A549 (cell line): ENCODE measurements at regions not wholly inside any gene's neighbourhood (a gene's known extent, or its start where the extent isn't known, plus 50 kb on each side); places are given as distances from the start of the nearest gene placed in this dataset.

Experiments
- ATAC-seq, 2 experiments: fragments of 200-7000 bp in 1 of 2; fragments of >200 bp in 1 of 2; cut with Nextera tagmentation in 1 of 2; cut with Tn5 transposase in 1 of 2; 3 replicates each; pipeline versions ENCODE4 v1.8.0 to v1.9.1; 2018 to 2020; ENCODE audit warnings: mild to moderate bottlenecking in 1 of 2, moderate library complexity in 1 of 2
- CTCF ChIA-PET: fragments of 300-600 bp; sonication (Branson Sonifier 250); formaldehyde crosslinking; extraction: SDS; loops from one replicate; lab custom pipeline; 2021; ENCODE audit warnings: antibody characterized with exemption, inconsistent platforms; lab: Yijun Ruan, JAX
- POLR2A ChIA-PET: fragments of 350-600 bp; formaldehyde crosslinking; extraction: SDS; loops from one replicate; lab custom pipeline; 2021; ENCODE audit warnings: antibody characterized with exemption, inconsistent platforms; lab: Yijun Ruan, JAX
- DNase-seq, 2 experiments: peaks; one replicate each; pipeline versions ENCODE4 v3.0.0 to v3.0.0-alpha.2; 2011 to 2016; ENCODE audit warnings: low read depth in 1 of 2, low spot score in 1 of 2
- FAIRE-seq: peaks from 2 replicates; lab custom pipeline; 2011; peaks lifted over from hg19 to GRCh38; lab: Jason Lieb, UNC
- H3K27ac ChIP-seq, 2 experiments: fragments of >200 bp; sonication (Bioruptor Twin); formaldehyde crosslinking; 3 replicates each; pipeline ENCODE4 v1.5.1; 2016 to 2017
- H3K4me1 ChIP-seq: fragments of >200 bp; sonication (Bioruptor Twin); formaldehyde crosslinking; 3 replicates; pipeline ENCODE4 v1.6.1; 2016
- H3K4me2 ChIP-seq: fragments of >200 bp; sonication (Bioruptor Twin); formaldehyde crosslinking; 3 replicates; pipeline ENCODE4 v1.6.1; 2016
- H3K4me3 ChIP-seq: fragments of >200 bp; sonication (Bioruptor Twin); formaldehyde crosslinking; 3 replicates; pipeline ENCODE4 v1.5.1; 2016
- H3K9me3 ChIP-seq: fragments of >200 bp; sonication (Bioruptor Twin); formaldehyde crosslinking; 3 replicates; pipeline ENCODE4 v1.6.1; 2016
- CEBPB ChIP-seq, 2 experiments: fragments of >200 bp in 1 of 2; sonication (Bioruptor Twin) in 1 of 2; formaldehyde crosslinking in 1 of 2; IDR thresholded peaks; 2 replicates each; pipeline ENCODE4 v1.6.1; 2012 to 2016
- CHD4 ChIP-seq: fragments of 200-600 bp; sonication (generic); IDR thresholded peaks from 2 replicates; pipeline ENCODE4 v1.6.1; 2016; ENCODE audit warnings: antibody characterized with exemption, mild to moderate bottlenecking, borderline replicate concordance
- EHMT2 ChIP-seq: fragments of 200-600 bp; sonication (generic); IDR thresholded peaks from 2 replicates; pipeline ENCODE4 v1.6.1; 2016; ENCODE audit warnings: antibody characterized with exemption, low read depth, mild to moderate bottlenecking, moderate library complexity
- ELK1 ChIP-seq: fragments of 150-350 bp; IDR thresholded peaks from 2 replicates; pipeline ENCODE4 v1.6.1; 2014; ENCODE audit warnings: low read depth, mild to moderate bottlenecking, low read length
- FOSB ChIP-seq: fragments of 250-450 bp; sonication (Bioruptor Pico); IDR thresholded peaks from 2 replicates; pipeline ENCODE4 v1.5.0; 2020; ENCODE audit warnings: mild to moderate bottlenecking, moderate library complexity
- FOXS1 ChIP-seq: fragments of 250-450 bp; sonication (Bioruptor Pico); IDR thresholded peaks from 2 replicates; pipeline ENCODE4 v1.5.0; 2020; ENCODE audit warnings: mild to moderate bottlenecking, moderate library complexity
- GATA3 ChIP-seq: IDR thresholded peaks from 2 replicates; pipeline ENCODE4 v1.6.1; 2012; ENCODE audit warnings: borderline replicate concordance
- HES2 ChIP-seq: fragments of >200 bp; sonication (Bioruptor Twin); formaldehyde crosslinking; IDR thresholded peaks from 2 replicates; pipeline ENCODE4 v1.6.1; 2016
- HMGXB4 ChIP-seq: fragments of 250-450 bp; sonication (Bioruptor Pico); IDR thresholded peaks from 2 replicates; pipeline ENCODE4 v1.5.0; 2021; ENCODE audit warnings: mild to moderate bottlenecking, moderate library complexity, borderline replicate concordance
- HOXA7 ChIP-seq: fragments of 250-450 bp; sonication (Bioruptor Pico); IDR thresholded peaks from 2 replicates; pipeline ENCODE4 v1.5.0; 2020; ENCODE audit warnings: mild to moderate bottlenecking, moderate library complexity
- KDM5A ChIP-seq: fragments of 200-600 bp; sonication (generic); IDR thresholded peaks from 2 replicates; pipeline ENCODE4 v1.6.1; 2016; ENCODE audit warnings: antibody characterized with exemption, mild to moderate bottlenecking
- PHF8 ChIP-seq: fragments of 200-600 bp; sonication (generic); IDR thresholded peaks from 2 replicates; pipeline ENCODE4 v1.6.1; 2016; ENCODE audit warnings: low read depth, mild to moderate bottlenecking, antibody characterized with exemption, moderate library complexity, borderline replicate concordance
- REST ChIP-seq: fragments of 200-600 bp; sonication (generic); IDR thresholded peaks from 2 replicates; pipeline ENCODE4 v1.6.1; 2016; ENCODE audit warnings: antibody characterized with exemption, mild to moderate bottlenecking, moderate library complexity
- TP53 ChIP-seq: fragments of 250-450 bp; sonication (Bioruptor Pico); IDR thresholded peaks from 2 replicates; pipeline ENCODE4 v1.5.0; 2021; ENCODE audit warnings: mild to moderate bottlenecking, moderate library complexity
- USF2 ChIP-seq: fragments of 450-650 bp; IDR thresholded peaks from 2 replicates; pipeline ENCODE4 v1.6.1; 2014; ENCODE audit warnings: antibody characterized with exemption
- ZC3H11A ChIP-seq: fragments of 450-650 bp; IDR thresholded peaks from 2 replicates; pipeline ENCODE4 v1.6.1; 2014; ENCODE audit warnings: antibody characterized with exemption, mild to moderate bottlenecking
- WGBS: methylation state at CpG from one replicate; pipeline ENCODE4 v1.1.6; 2017; ENCODE audit errors: missing lambda C conversion rate; 5-methylcytosine and 5-hydroxymethylcytosine counted together

GRCh38 chr16:22631264-22631663 is 120.6 kb downstream of the NPIPB5 start:
- no peak for TF ChIP-seq FOXS1 (CRISPR knock-in tag)
- TF ChIP-seq CEBPB (IDR thresholded peaks at IDR 0.05) = peak in 1 of 2 experiments; percentile 19; a peak in 1 of 4 replicates
- POLR2A ChIA-PET = no interaction called here
- FAIRE-seq = no peak
- no peak for DNase-seq
- no peak overlapping the region for H3K27ac ChIP-seq
- no peaks in the 10 kb centered on the region for H3K9me3 ChIP-seq
- no peak overlapping the region for H3K4me2 ChIP-seq
- ATAC-seq = no peak
- CTCF ChIA-PET = interaction anchor here (0.6 to 1.0 kb wide), 2 partner anchors 51 to 1015 kb away, joined by 3 to 4 read pairs; no protein-coding TSS in a partner anchor
- WGBS = 44% methylated on average over 9 of the region's 9 CpGs
- H3K4me1 ChIP-seq = no peaks in the 10 kb centered on the region
- no peak overlapping the region for H3K4me3 ChIP-seq

DNA sequence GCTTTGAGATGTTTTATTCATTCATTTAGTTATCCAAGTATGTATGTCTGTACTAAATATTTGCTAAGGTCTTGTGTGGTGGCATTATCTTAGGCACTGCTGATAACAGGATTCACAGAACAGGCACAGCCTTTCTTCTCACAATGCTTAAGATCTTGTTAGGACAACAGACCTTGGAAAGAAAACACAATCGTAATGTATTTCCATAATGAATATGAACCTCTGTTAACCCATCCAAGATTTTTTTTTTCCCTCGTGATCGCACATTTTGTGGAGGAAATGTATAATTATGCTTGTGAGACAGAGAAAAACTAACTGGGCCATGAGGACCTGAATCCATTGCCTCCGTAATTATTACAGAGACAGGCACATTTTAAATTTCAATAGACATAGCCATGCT is 121.9 kb downstream of the NPIPB5 start:
- DNase-seq (no peak), ATAC-seq (no peak), FAIRE-seq (no peak)
- CTCF ChIA-PET = no interaction called here
- Histone ChIP-seq H3K4me1 (no peaks in the 10 kb centered on the region), H3K27ac (no peak overlapping the region), H3K4me3 (no peak overlapping the region), H3K4me2 (no peak overlapping the region), H3K9me3 (no peaks in the 10 kb centered on the region)
- TF ChIP-seq PHF8 (no peak), KDM5A (no peak), GATA3 (no peak), USF2 (no peak), HMGXB4 (no peak), FOSB (no peak), ELK1 (no peak), TP53 (CRISPR knock-in tag) (no peak), CEBPB (IDR thresholded peaks at IDR 0.05) (no peak), EHMT2 (no peak), ZC3H11A (no peak), REST (no peak), CHD4 (no peak), HOXA7 (CRISPR knock-in tag) (no peak), HES2 (no peak)
- WGBS = 39% methylated on average over 4 of the region's 4 CpGs
- POLR2A ChIA-PET = no interaction called here
